HepG2 (cell line): ENCODE measurements at regions not wholly inside any gene's neighbourhood (a gene's known extent, or its start where the extent isn't known, plus 50 kb on each side); places are given as distances from the start of the nearest gene placed in this dataset.

ENCODE experiments used
- ATAC-seq: fragments of 200-7000 bp; cut with Tn5 transposase; 3 replicates; pipeline ENCODE4 v1.9.1; 2020; ENCODE audit warnings: mild to moderate bottlenecking, moderate library complexity
- BruUV-seq: library from RNA; stranded (reverse); fragments of 400-500 nt; replicated peaks from 2 replicates; lab custom pipeline; 2021; lab: Mats Ljungman, UMichigan
- CTCF ChIA-PET: fragments of 300-600 bp; formaldehyde crosslinking; extraction: SDS; loops from one replicate; lab custom pipeline; 2021; ENCODE audit warnings: low total read pairs, inconsistent platforms, low intra/inter-chr PET ratio; lab: Yijun Ruan, JAX
- POLR2A ChIA-PET: fragments of 350-600 bp; sonication (Branson Sonifier 250); formaldehyde crosslinking; loops from one replicate; lab custom pipeline; 2020; ENCODE audit warnings: antibody characterized with exemption, inconsistent platforms; lab: Yijun Ruan, JAX
- DNase-seq: peaks from one replicate; pipeline ENCODE4 v3.0.0-alpha.2; 2015; ENCODE audit warnings: low spot score
- FAIRE-seq: peaks from 3 replicates; lab custom pipeline; 2011; peaks lifted over from hg19 to GRCh38; lab: Jason Lieb, UNC
- H2AFZ ChIP-seq: one replicate; pipeline ENCODE4 v1.6.1; 2011; ENCODE audit warnings: low read length, inconsistent platforms
- H3K27ac ChIP-seq: fragments of 300-600 bp; 3 replicates; pipeline ENCODE4 v1.8.0; 2011; ENCODE audit warnings: mixed run types, mild to moderate bottlenecking, mixed read lengths, low read length, inconsistent platforms; ENCODE audit not compliant: insufficient read depth; ENCODE audit errors: extremely low read length
- H3K27me3 ChIP-seq, 2 experiments: fragments of 200-600 bp in 1 of 2; 2 replicates in 1 of 2; 3 replicates in 1 of 2; pipeline versions ENCODE4 v1.6.0 to v1.8.0; 2011; ENCODE audit warnings: low read length in 2 of 2, mild to moderate bottlenecking in 2 of 2, moderate library complexity in 2 of 2, inconsistent platforms in 1 of 2; ENCODE audit not compliant: insufficient read depth in 2 of 2, control insufficient read depth in 1 of 2
- H3K36me3 ChIP-seq, 2 experiments: fragments of 200-600 bp in 1 of 2; replicated peaks in 1 of 2; 2 replicates in 1 of 2; 3 replicates in 1 of 2; pipeline versions ENCODE4 v1.5.1 to v1.8.0; 2011; ENCODE audit warnings: low read length in 2 of 2, inconsistent platforms in 1 of 2; ENCODE audit not compliant: insufficient read depth in 2 of 2, control insufficient read depth in 1 of 2
- H3K4me1 ChIP-seq: 2 replicates; pipeline ENCODE4 v1.5.1; 2012; ENCODE audit warnings: low read length, inconsistent platforms; ENCODE audit not compliant: insufficient read depth
- H3K4me2 ChIP-seq: 2 replicates; pipeline ENCODE4 v1.6.0; 2011; ENCODE audit warnings: low read depth, low read length, inconsistent platforms
- H3K4me3 ChIP-seq, 3 experiments: fragments of 200-600 bp in 1 of 3; sonication (generic), shearing (Covaris generic) in 1 of 3; replicated peaks in 1 of 3; 2 replicates each; pipeline ENCODE4 v1.5.1; 2011 to 2016; ENCODE audit warnings: low read length in 3 of 3, inconsistent platforms in 2 of 3, low read depth in 2 of 3, mild to moderate bottlenecking in 2 of 3, control low read depth in 1 of 3, mixed read lengths in 1 of 3; ENCODE audit not compliant: insufficient read depth in 1 of 3
- H3K79me2 ChIP-seq: one replicate; pipeline ENCODE4 v1.6.1; 2011; ENCODE audit warnings: low read length, inconsistent platforms; ENCODE audit not compliant: insufficient read depth
- H3K9ac ChIP-seq: 2 replicates; pipeline ENCODE4 v1.6.0; 2011; ENCODE audit warnings: mild to moderate bottlenecking, low read depth, low read length, inconsistent platforms; ENCODE audit not compliant: insufficient read depth
- H3K9me3 ChIP-seq: 2 replicates; pipeline ENCODE4 v1.5.1; 2012; ENCODE audit warnings: mild to moderate bottlenecking, low read length
- H4K20me1 ChIP-seq: 2 replicates; pipeline ENCODE4 v1.6.0; 2011; ENCODE audit warnings: inconsistent platforms, mild to moderate bottlenecking, low read length, moderate library complexity; ENCODE audit not compliant: insufficient read depth
- ATF1 ChIP-seq: IDR thresholded peaks from 2 replicates; pipeline ENCODE4 v1.6.1; 2016; ENCODE audit warnings: mild to moderate bottlenecking, control low read depth
- ATF2 ChIP-seq: sonication (generic); formaldehyde crosslinking; IDR thresholded peaks from 2 replicates; pipeline ENCODE4 v1.4.0; 2020; ENCODE audit warnings: missing genetic modification reagents
- CBX5 ChIP-seq: sonication (generic); formaldehyde crosslinking; IDR thresholded peaks from 2 replicates; pipeline ENCODE4 v1.4.0; 2020; ENCODE audit warnings: missing genetic modification reagents, borderline replicate concordance
- CERS6 ChIP-seq: sonication (generic); formaldehyde crosslinking; IDR thresholded peaks from 2 replicates; pipeline ENCODE4 v1.5.0; 2020; ENCODE audit warnings: missing genetic modification reagents
- HDAC6 ChIP-seq: fragments of 200-600 bp; sonication (generic); IDR thresholded peaks from 2 replicates; pipeline ENCODE4 v1.7.0; 2017; ENCODE audit warnings: mild to moderate bottlenecking, antibody characterized with exemption, low read length, low read depth
- KDM3A ChIP-seq: IDR thresholded peaks from 2 replicates; pipeline ENCODE4 v1.6.1; 2018; ENCODE audit warnings: low read depth, missing compliant biosample characterization
- SMYD3 ChIP-seq: sonication (generic); formaldehyde crosslinking; IDR thresholded peaks from 2 replicates; pipeline ENCODE4 v1.8.1; 2023; ENCODE audit warnings: mild to moderate bottlenecking, missing genetic modification reagents
- ZBTB25 ChIP-seq: IDR thresholded peaks from 2 replicates; pipeline ENCODE4 v1.6.1; 2018; ENCODE audit warnings: missing genetic modification reagents
- ZNF296 ChIP-seq: sonication (generic); formaldehyde crosslinking; conservative IDR thresholded peaks from 2 replicates; pipeline ENCODE4 v1.5.0; 2020; ENCODE audit warnings: mild to moderate bottlenecking, missing genetic modification reagents
- ZNF547 ChIP-seq: sonication (generic); formaldehyde crosslinking; IDR thresholded peaks from 2 replicates; pipeline ENCODE4 v1.5.1; 2020; ENCODE audit warnings: mild to moderate bottlenecking, missing genetic modification reagents
- WGBS: methylation state at CpG from one replicate; pipeline ENCODE4 v1.1.6; 2017; ENCODE audit warnings: low lambda C conversion rate; 5-methylcytosine and 5-hydroxymethylcytosine counted together
- in situ Hi-C: cut with HindIII; loops from 2 replicates; pipeline ENCODE4 v1.10.0; 2017; ENCODE audit warnings: low pct_unique_long_range_greater_than_20kb; ENCODE audit not compliant: extremely low pct_ligation_motif_present
- intact Hi-C: fragments of 100-400 bp; cut with micrococcal nuclease; formaldehyde crosslinking; loops from one replicate; pipeline ENCODE4 v1.10.0; 2022; ENCODE audit not compliant: unreplicated experiment
- TF ChIP-seq, protein P1 (sequence below): sonication (generic); formaldehyde crosslinking; IDR thresholded peaks from 2 replicates; pipeline ENCODE4 v1.8.0; 2022; ENCODE audit warnings: missing genetic modification reagents, mild to moderate bottlenecking, inconsistent platforms, borderline replicate concordance
- TF ChIP-seq, protein P2 (sequence below): sonication (generic); formaldehyde crosslinking; IDR thresholded peaks from 2 replicates; pipeline ENCODE4 v1.4.0; 2020; ENCODE audit warnings: missing genetic modification reagents

DNA sequence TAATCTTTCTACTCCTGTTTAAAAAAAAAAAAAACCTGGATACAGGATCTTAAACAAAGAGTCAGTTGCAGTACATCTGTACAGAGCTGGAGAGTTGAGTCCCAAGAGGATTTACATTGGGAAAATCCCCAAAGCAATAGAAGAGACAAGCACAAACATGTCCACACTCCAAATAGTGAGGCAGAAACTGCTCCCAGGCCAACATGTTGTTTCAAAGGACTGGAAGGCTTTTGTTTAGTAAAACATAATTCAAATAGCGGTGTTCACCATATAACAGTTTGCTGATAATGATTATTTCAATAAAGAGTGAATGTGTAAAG, 425.4 kb downstream of the ADGRL2 start:
- H3K27ac ChIP-seq: no peak overlapping the region
- no peak for ATAC-seq
- FAIRE-seq: no peak
- H3K36me3 ChIP-seq: no peaks in the 10 kb centered on the region
- H3K4me3 ChIP-seq: no peak overlapping the region
- in situ Hi-C loops: no loop called here
- H3K9me3 ChIP-seq: peaks cover 66% of the 10 kb centered on the region
- CTCF ChIA-PET: no interaction called here
- BruUV-seq: no TSS peak
- H2AFZ ChIP-seq: no peak overlapping the region
- no peaks in the 10 kb centered on the region; a peak in 1 of 5 replicates for H3K27me3 ChIP-seq
- no peaks in the 10 kb centered on the region for H3K4me1 ChIP-seq
- no peak for DNase-seq
- no peaks in the 10 kb centered on the region for H4K20me1 ChIP-seq
- no peaks in the 10 kb centered on the region for H3K79me2 ChIP-seq
- TF ChIP-seq, protein P1, sequence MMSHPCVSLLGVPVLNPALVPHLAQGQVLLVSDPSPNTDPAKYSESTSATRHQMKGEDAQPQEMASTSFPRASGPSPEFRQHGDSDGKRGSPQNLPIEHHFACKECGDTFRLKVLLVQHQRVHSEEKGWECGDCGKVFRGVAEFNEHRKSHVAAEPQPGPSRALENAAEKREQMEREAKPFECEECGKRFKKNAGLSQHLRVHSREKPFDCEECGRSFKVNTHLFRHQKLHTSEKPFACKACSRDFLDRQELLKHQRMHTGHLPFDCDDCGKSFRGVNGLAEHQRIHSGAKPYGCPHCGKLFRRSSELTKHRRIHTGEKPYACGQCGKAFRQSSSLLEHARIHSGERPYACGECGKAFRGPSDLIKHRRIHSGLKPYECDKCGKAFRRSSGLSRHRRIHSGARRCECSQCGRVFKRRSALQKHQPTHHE: no peak
- TF ChIP-seq KDM3A (no peak), ZBTB25 (CRISPR knock-in tag) (no peak), ATF1 (no peak), SMYD3 (CRISPR knock-in tag) (no peak), ATF2 (no peak), ZNF547 (CRISPR knock-in tag) (no peak), CERS6 (CRISPR knock-in tag) (no peak), HDAC6 (no peak), CBX5 (CRISPR knock-in tag) (no peak), ZNF296 (CRISPR knock-in tag) (no peak)
- TF ChIP-seq, protein P2, sequence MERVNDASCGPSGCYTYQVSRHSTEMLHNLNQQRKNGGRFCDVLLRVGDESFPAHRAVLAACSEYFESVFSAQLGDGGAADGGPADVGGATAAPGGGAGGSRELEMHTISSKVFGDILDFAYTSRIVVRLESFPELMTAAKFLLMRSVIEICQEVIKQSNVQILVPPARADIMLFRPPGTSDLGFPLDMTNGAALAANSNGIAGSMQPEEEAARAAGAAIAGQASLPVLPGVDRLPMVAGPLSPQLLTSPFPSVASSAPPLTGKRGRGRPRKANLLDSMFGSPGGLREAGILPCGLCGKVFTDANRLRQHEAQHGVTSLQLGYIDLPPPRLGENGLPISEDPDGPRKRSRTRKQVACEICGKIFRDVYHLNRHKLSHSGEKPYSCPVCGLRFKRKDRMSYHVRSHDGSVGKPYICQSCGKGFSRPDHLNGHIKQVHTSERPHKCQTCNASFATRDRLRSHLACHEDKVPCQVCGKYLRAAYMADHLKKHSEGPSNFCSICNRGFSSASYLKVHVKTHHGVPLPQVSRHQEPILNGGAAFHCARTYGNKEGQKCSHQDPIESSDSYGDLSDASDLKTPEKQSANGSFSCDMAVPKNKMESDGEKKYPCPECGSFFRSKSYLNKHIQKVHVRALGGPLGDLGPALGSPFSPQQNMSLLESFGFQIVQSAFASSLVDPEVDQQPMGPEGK (CRISPR knock-in tag): no peak
- TF ChIP-seq, all 625 proteins: peak for 0
- H3K9ac ChIP-seq: no peak overlapping the region
- H3K4me2 ChIP-seq: no peak overlapping the region
- WGBS: 0% methylated on average over 1 of the region's 1 CpG
- intact Hi-C loops: no loop called here
- POLR2A ChIA-PET: no interaction called here
